ENCODE measurements at regions not wholly inside any gene's neighbourhood (a gene's known extent, or its start where the extent isn't known, plus 50 kb on each side); places are given as distances from the start of the nearest gene placed in this dataset.

- TF ChIP-seq CTCF (IDR thresholded peaks at IDR 0.05; ENCODE audit: low read depth, low read length) (no peak), EZH2phosphoT487 (IDR thresholded peaks at IDR 0.05; ENCODE audit: low read depth) (no peak)
Measured at GRCh38 chr2:9690716-9691498, 60.1 kb upstream of the YWHAQ start.
